Islet precursor cell (in vitro differentiated cells): ENCODE measurements at regions not wholly inside any gene's neighbourhood (a gene's known extent, or its start where the extent isn't known, plus 50 kb on each side); places are given as distances from the start of the nearest gene placed in this dataset.

Experiments
- DNase-seq: peaks from one replicate; pipeline ENCODE4 v3.0.0-alpha.2; 2018

DNA sequence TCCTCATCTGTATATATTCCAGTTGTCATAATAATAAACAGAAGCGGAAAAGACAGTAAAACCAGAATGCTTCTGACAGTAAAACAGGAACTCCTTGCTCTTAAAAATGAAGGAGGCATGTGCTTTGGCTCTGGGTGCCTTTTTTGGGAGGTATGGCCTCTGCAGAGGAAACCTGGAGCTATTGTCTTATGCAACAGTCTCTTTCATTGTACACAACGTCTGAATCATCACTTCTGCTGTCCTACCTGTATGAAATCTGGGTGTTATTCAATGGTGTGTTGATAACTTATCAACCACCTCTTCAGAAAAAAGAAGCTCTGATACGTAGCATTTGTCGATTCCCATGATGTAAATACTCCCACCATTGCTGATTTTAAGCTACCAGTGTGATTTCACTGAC, 64.8 kb downstream of the CDCA7 start:
- DNase-seq: no peak

DNA sequence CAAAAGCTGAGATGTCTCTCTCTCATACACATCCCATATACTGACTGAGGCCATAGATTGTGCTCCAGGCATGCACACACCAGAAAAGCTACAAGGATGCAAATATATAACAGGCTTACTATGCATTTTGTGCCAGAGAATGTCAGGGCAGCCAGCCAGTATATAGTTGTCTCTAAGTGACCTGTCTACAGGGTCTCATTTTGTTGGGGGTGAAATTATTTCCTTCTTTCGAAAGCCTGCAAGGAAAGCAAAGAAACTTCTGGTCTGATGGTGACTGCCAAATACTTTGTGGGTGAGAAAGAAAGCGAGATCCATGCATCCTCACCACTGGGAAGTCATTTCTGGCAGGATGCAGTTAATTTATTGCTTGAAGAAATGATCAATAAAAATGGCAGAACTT, 70.2 kb downstream of the CDCA7 start:
- no peak for DNase-seq

DNA sequence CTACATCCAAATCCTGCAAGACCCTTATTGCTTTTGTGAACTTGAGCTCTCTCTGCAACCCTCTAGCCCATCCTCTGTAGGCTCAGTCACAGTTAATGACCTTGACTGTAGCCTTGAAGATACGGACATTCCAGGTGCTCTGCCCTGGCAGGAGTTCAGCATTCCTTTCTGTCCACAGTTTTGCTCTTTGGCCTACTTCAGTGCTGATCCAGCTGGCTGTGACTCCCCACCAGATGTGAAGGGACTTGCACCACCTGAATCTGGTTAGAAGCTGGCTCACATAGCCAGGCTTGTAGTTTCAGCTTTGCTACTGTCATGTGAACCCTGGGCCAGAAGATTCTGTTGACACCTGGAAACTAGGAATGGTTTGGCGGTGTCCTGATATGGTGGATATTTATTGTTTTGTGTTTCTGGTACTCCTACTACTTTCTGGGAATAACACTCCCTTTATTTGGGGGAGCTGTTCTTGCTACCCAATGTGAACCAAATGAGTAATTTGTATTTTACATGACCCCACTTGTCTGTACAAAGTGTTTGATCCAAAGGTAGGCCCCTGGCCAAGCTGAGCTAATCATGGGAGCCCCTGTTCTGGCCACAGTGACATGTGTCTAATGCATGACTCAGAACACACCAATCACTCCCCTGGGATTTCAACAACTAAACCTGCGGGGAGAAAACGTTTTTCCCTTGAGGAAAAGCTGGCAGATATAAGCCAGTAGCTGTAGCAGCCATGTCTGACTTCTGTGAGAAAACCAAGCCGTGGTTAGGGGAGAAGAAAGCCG, 73.4 kb downstream of the CDCA7 start:
- no peak for DNase-seq

DNA sequence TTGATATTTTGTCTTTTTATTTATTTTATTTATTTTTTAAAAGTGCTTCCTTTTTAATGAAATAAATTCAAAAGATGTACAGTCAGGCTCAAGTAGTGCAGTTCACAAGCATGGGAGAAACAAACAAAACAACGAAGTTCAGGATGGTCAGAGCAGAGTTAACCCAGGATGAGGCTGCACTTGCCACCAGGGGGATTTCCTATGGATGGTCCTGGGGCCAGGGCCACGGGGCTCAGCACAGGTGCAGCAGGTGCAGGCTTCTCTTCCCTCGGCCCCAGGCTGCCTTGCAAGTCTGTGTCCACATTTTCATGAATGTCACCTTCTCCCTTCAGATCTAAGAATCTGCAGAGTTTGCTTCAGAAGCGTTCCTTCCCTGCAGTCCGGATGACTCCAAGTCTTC, 76.5 kb downstream of the CDCA7 start:
- DNase-seq: no peak

DNA sequence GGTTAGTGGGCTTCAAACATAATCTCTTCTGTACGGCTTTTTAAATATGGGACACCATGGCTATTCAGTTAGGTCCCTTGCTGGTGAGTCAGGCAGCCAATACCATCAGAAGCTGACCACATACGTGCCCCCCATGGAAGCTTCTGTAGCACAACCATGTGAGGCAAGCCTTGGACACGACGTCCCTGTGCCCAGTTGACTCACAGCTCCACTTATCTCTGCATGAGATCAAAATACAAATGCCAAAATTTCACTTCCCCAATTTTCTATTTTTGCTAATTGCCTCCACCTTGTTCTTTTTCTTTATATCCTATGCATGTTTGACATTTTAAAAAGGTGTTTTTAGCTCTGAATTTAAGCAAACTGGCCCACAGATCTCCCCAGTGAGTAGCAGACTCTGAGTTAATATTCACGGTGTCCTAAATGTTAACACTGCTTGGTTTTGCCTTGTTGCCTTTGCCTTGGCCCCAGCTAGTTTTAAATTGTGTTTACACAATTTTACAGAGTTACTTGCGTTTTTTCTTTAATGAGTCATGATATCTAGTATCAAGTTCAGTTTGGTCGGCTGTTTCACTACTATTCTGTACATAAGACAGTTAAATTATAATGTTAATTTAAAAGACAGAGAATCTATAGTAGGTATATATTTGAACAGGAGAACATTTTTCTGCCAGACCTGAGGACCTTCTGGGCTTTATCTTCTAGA, 77.5 kb downstream of the CDCA7 start:
- no peak for DNase-seq

DNA sequence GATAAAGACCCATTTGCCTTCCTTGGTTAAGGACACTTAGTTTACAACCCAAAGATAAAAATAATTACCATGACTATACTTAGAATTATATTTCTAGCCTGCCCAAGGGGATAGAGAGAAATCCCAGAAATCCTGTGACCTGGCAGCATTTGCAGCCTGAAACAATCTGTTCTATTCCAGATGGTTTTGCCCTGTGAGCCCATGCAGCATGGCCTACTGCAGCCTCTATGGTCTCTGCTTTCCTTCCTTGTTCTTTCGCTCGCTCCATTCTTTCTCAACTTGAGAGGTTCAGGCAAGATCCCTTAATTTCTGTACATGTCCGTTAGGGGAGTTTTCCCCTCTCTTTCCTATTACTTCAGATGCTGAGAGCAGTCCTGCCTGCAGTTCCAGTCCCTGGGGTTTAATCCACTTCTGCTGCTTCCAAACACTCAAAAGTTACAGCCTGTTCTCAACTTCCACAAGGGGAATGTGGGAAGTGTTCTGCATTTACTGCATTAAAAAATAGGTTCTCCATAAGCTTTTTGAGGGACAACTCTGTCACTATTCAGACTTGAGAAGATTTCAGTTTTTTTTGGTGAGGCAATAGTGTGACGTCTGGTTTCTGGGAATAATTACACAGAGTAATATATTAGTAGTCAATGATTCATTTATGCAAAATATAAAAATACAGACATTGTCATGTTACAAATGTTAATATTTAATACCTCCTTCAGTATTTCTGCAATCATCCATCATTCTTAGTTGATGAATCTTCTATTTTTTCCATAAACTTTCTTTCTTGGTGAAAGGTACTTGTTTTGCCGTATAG, 80.3 kb downstream of the CDCA7 start:
- no peak for DNase-seq

DNA sequence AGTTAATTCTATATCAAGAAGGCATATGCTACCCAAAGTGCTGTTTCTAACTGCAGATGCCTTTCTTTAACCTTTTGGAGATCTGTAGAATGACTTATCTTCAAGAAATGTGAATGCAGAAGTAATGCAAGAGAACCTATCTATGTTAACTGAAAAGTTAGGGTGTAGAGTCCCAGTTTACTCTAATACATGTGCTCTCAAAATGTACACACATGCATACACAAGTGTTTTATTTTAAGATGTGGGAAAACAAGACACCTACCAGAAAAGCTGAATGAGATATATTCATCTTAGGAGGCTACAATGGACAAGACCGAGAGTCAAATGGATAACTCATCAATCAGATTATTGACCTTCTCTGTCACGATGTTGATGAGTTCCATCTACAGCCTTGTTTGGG, 80.9 kb downstream of the CDCA7 start:
- no peak for DNase-seq

DNA sequence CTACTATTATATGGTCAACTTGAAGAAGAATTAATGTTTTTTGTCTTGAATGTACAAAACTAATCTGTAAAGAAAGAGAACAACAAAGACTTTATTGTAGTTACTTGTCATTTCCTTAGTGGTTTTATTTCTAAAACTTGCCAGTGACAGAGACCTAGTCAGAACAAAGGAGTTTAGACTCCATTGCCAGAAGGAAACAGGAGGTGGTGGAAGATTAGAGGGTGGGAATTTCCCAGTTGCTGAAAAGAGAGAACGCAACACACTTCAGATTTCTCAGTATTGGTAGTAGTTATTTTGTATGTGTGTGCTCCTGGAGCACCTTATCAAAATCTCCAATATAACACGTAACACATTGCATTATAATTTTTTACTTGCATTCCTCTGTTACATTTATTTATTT, 81.4 kb downstream of the CDCA7 start:
- DNase-seq: no peak

DNA sequence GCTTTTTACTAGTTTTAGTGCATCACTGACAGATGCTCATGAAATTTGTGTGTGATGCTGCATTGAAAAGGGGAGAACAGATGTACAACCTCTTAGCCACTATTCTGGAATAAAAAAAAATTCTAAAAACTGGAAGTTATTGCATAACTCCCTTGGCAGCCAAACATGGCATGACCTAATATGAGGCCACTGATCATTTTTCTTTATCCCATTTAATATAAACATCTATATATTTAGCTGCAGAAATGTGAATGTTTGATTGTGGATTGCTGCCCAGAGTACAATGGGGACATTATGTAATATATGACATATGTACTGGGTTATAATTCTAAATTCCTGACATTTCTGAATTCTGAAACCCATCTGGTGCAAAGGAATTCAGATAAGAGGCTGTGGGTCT, 86.5 kb downstream of the CDCA7 start:
- no peak for DNase-seq

DNA sequence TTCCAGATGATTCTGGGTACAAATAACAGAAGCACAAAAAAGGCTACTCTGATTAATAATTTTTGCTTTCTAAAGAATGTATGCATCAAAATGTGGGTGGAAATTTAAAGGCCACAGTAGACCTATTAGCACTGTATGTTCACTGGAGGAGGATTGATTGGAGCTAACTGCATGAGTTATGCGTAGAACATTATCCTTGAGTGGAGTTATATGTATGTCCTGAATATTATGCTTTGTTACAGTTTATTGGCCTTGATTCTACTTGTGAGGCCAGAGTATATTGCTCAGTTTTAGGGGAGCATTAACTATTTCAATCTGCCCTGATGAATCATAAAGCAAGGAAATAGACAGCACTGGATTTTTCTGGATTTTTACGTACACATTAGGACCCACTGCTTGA, 87.9 kb downstream of the CDCA7 start:
- no peak for DNase-seq

DNA sequence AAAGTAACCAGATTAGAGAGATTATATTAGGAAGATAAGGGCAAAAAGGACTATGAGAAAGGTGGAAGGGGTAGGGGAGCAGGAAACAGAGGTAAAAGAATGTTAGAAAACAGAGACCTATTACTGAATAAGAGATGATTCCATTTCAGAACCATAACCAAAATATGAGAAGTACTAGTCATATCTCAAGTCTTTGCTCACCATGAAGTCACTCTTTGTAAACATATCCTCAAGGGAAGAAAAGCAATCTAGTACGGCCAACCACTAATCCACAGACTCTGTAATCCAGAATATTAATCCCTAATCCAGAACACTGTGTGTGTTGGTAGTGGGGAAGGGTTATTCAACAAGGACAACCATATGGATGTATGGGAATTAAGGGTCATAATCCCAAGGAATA, 92.0 kb downstream of the CDCA7 start:
- no peak for DNase-seq

DNA sequence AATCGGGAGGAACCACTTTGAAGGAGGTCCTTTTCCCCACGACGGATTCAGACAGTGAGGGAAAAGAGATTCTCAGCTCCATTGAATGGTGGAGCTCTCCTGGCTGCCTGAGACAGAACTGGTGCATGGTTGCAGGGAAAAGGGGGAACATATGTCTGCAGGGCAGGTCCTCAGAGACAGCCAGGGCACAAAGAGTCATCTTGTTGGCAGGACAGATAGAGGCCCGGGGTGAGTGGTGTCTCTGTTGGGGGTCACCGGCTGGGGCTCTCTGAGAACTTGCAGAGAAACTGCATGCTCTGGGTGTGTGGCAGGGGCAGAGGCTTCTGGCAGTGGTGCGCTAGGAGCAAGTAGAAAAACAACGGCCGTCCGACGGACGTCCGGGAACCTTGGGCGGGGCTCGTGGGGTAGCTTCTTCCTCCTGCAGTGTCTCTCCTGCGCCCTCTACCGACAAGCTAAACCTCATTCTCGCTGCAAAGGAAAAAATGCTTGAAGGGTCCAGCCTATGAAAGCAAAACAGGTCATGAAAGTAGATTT, 94.3 kb downstream of the CDCA7 start:
- DNase-seq: peak; percentile 92

DNA sequence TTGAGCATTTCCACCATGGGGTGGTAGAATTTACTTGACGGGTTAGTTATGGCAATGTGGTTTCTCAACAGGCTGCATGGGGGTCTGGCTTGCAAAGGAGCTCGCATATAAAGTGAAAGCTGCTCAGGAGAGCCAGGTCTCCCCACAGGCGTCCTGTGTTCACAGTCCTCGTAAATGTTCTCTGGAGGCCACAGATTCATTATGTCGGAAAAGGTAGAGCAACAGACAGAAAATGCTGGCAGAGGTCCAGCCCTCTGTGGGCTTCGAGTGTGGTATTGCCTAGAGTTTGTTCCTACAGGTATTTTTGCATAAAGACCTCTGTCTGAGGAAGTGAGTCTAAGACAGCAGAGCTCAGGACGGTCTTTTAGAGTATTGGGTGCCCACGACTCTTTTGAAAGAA, 96.4 kb downstream of the CDCA7 start:
- DNase-seq: no peak

DNA sequence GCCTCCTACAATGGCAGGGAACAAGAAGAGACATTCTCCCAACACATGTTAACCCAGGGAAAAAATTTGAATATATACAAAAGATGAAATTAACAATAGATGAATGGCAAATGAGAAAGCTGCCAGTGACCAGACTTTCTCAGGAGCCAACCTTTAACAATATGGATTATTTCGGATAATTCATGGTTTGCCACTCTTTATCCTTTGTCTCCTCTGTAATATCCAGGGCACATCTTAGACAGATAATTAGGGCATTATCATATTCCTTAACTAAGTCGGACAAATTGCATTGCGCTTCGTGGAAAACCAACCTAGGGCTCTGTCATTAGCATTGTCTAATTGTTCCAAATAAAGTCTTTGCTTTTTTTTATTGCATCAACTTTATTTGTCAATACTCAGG, 97.3 kb downstream of the CDCA7 start:
- no peak for DNase-seq

DNA sequence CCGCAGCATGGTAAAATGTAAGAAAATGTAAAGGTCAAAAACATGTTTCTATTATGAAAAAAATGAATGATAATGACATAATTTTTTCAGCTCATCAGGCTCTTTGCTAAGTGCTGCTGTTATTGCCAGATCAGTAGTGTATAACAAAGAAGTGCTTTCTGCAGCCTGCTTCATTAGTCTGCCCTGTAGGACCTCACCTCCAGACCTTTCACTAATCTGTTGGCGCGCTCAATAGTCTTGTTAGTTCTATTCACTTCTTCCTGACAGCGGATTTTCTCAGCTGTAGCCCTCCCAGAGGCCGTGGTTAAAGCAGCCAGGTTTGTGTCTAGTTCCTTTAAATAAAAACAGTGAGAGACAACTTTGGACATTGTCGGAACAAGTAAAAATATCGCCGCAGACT, 97.7 kb downstream of the CDCA7 start:
- DNase-seq: no peak

DNA sequence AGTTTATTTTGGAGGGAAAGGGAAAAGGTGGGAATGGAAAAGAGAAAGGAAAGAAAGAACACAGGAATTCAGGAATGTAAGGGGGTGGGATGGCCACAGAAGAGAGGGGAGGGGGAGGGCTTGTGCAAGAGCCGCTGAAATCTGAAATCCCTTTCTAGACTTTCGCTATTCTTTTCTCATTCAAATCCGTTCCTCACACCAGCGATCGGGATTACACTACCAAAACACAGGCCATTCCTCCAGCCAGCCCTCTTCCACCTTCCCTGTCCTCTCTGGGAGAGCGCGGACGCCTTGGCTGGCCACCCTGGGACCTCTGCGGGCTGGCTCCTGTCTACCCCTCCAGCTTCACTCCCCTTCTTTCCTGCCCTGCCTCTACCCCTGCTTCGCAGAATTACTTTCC, 102.3 kb downstream of the CDCA7 start:
- no peak for DNase-seq

DNA sequence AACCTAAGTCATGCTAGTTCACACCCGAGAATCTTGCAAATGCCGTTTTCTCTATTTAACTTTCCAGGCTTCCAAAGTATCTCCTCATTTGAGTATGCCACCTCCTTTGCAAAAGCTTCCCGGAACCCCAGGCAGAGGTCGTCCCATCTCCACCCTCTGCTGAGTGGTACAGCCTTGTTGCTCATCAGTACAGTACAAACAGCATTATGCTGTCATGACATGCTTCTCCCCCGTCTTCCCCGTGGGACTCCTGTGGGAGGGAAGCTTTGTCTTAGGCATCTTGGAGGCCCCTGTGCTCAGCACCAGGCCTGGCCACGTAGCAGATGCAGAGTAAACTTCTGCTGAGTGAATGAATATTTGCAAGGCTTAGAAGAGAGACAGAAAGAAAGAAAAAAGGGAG, 102.7 kb downstream of the CDCA7 start:
- no peak for DNase-seq

DNA sequence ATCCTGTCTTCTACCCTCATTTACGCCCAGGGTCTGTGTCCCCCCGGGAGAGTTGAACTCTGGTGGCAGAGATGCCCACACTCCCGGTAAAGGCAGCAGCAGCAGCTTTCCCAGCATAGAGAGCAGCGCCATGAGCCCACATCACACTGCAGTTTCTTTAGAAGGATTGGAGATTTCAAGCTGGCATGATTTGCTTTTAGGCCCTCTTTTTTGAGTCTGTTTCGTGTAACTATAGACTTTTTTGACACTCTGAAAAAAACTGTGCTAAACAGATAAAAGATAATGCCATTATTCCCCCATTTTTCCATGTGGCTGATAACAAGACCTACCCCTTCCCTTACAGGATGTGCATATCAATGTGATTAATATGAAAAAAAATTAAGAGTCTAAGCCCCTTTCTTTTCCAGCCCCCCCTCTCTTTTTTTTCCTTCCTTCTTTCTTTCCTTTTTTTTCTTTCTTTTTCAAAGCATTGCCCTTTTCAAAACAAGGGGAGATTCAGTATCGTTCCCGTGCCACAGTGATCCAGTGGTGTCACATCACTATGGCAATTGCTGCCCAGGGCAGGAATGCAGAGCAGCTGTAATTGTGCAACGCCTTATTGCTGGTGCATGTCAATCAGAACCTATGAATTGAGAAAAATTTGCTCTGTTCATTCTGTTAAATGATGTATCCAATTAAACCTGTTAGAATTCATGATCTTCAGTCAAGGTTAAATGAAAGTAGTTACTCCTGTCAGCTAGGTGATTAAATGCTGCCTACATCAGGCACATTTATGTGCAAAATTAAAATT, 104.5 kb downstream of the CDCA7 start:
- no peak for DNase-seq

DNA sequence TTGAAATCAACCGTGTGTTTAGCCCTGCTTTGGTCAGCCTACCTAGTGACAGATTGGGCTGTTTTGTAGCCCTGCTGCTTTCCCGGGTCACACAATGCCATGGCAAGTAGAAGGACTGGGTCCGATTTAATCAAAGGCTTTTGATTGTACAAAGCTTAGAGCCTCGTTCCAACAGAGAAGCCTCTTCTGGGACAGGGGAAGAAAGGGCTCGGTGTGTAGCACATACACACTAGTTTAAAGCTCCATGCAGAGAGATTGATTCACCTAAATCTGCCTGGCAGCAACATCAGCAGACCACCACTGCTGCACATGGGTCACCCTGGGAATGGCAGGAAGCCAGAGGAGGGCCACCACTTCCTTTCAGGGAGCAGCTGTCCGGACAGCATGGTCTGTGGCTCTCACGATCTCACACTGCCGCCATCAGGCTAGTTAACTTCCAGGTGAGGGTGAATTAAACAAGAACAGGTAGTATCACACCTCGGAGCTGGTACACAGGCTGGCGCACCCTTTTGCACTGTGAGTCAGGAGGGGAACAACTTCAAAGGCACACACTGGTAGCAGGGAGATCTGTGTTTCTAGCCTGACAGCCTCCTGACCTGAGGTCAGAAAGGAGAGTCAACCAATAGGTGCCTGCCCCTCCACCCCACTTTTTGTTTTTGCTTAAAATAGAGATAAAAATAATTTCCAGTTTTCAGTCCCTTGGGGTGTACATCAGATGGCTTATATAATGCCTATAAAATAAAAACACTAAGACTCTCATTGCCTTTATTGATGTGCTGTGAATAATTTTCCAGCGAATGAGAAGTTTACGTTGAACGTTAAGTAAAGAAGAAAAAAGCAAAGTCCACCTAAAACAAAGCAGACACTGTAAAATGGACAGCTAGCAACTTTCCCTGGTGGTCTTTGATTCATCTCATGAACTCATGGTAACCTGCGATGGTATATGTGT, 108.5 kb downstream of the CDCA7 start:
- no peak for DNase-seq

DNA sequence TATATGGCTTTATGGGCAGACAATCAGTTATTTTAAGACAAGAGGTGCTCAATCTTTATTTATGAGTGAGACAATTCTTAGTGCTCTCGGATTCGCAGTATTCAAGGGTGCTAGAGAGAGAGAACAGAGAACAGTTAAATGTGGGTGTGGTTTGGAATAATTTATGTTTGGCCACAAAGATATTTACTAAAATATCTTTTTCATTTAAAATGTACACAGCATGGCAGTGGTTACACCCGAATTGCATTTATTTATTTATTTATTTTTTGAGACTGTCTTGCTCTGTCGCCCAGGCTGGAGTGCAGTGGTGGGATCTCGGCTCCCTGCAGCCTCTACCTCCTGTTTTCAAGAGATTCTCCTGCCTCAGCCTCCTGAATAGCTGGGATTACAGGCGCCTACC, 109.2 kb downstream of the CDCA7 start:
- no peak for DNase-seq

DNA sequence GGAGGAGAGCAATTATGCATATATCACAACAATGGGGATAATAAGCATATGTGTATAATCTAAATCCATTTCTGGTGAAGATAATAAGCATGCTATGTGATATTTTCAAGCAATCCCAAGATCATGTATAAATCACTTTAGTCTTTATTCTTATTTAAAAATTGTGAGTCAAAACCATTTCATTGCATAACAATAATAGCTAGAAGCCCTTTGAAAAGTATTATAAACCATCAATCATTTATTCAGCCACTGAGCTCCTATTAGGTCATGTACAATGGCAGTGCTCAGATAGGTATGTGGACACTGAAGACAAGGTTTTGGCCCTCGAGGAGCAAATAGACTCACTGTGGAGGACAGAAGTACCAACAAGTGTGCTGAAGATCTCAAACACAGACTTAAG, 113.1 kb downstream of the CDCA7 start:
- DNase-seq: no peak
